Astrocyte (in vitro differentiated cells and primary cell): ENCODE measurements at regions not wholly inside any gene's neighbourhood (a gene's known extent, or its start where the extent isn't known, plus 50 kb on each side); places are given as distances from the start of the nearest gene placed in this dataset.

ENCODE experiments used
- CTCF ChIP-seq: IDR thresholded peaks from 2 replicates; pipeline ENCODE4 v1.5.1; 2011; ENCODE audit warnings: low read depth, mild to moderate bottlenecking, inconsistent platforms, low read length, moderate library complexity; ENCODE audit not compliant: insufficient read depth
- EZH2 ChIP-seq: IDR thresholded peaks from 2 replicates; pipeline ENCODE4 v1.6.1; 2012; ENCODE audit warnings: mild to moderate bottlenecking, low read length, inconsistent platforms; ENCODE audit not compliant: insufficient read depth

- TF ChIP-seq CTCF (no peak), EZH2 (no peak)
These were observed 72.7 kb upstream of the ATG10 start for GRCh38 chr5:81899123-81899522.
